T-cell (primary cell): ENCODE measurements at regions not wholly inside any gene's neighbourhood (a gene's known extent, or its start where the extent isn't known, plus 50 kb on each side); places are given as distances from the start of the nearest gene placed in this dataset.
A peak's percentile ranks its signal among the peaks of the same experiment; 100 is the strongest.

Source experiments
- ATAC-seq, 4 experiments: fragments of 200-7000 bp in 3 of 4; fragments of 150-1000 bp in 1 of 4; cut with Tn5 transposase; replicated peaks in 1 of 4; 1 replicate in 3 of 4; 2 replicates in 1 of 4; pipeline ENCODE4 v1.10.0; 2021; ENCODE audit warnings: moderate library complexity in 3 of 4, mild to moderate bottlenecking in 2 of 4, moderate number of reproducible peaks in 1 of 4
- CTCF ChIA-PET, 2 donors: fragments of 300-600 bp; sonication (Branson Sonifier 250); formaldehyde crosslinking; loops; one replicate each; lab custom pipeline; 2022; ENCODE audit warnings: antibody characterized with exemption in 2 of 2; lab: Charles Lee
- POLR2A ChIA-PET, 2 donors: fragments of 300-600 bp; sonication (Branson Sonifier 250); formaldehyde crosslinking; loops; one replicate each; lab custom pipeline; 2022; ENCODE audit warnings: antibody characterized with exemption in 2 of 2; lab: Charles Lee
- DNase-seq, 35 experiments: peaks; one replicate each; pipeline versions ENCODE4 v3.0.0 to v3.0.0-alpha.2; 2013 to 2023
- H3K27ac ChIP-seq: one replicate; pipeline ENCODE4 v1.5.1; 2013; ENCODE audit warnings: low read length
- H3K27me3 ChIP-seq, 2 experiments: replicated peaks in 1 of 2; 1 replicate in 1 of 2; 2 replicates in 1 of 2; pipeline versions ENCODE4 v1.6.1 to v1.7.0; 2013; ENCODE audit warnings: low read length in 1 of 2, mixed read lengths in 1 of 2; ENCODE audit not compliant: control insufficient read depth in 2 of 2, insufficient read depth in 2 of 2; ENCODE audit errors: extremely low read depth in 1 of 2
- H3K36me3 ChIP-seq, 2 donors: 1 replicate in 1 of 2; 2 replicates in 1 of 2; pipeline versions ENCODE4 v1.6.1 to v1.7.0; 2013; ENCODE audit warnings: low read length in 1 of 2; ENCODE audit not compliant: control insufficient read depth in 2 of 2, insufficient read depth in 1 of 2; ENCODE audit errors: extremely low read depth in 1 of 2
- H3K4me1 ChIP-seq, 2 experiments: 1 replicate in 1 of 2; 2 replicates in 1 of 2; pipeline versions ENCODE4 v1.6.1 to v1.7.0; 2013; ENCODE audit warnings: low read length in 2 of 2, mixed read lengths in 1 of 2; ENCODE audit not compliant: insufficient read depth in 2 of 2, control insufficient read depth in 1 of 2; ENCODE audit errors: extremely low read depth in 1 of 2
- H3K4me3 ChIP-seq, 2 donors: 1 replicate in 1 of 2; 2 replicates in 1 of 2; pipeline versions ENCODE4 v1.5.1 to v1.7.0; 2013; ENCODE audit warnings: mild to moderate bottlenecking in 2 of 2, low read length in 1 of 2, moderate library complexity in 1 of 2; ENCODE audit not compliant: control insufficient read depth in 1 of 2; ENCODE audit errors: extremely low read depth in 1 of 2
- H3K9me3 ChIP-seq: 2 replicates; pipeline ENCODE4 v1.7.0; 2013
- H3K27ac Mint-ChIP-seq, 2 donors: one replicate each; pipeline ENCODE4 v1.8.0; 2020 to 2021; ENCODE audit warnings: mild to moderate bottlenecking in 2 of 2, mixed read lengths in 2 of 2
- H3K27me3 Mint-ChIP-seq, 2 donors: one replicate each; pipeline ENCODE4 v1.8.0; 2021 to 2022; ENCODE audit warnings: mixed read lengths in 2 of 2
- H3K36me3 Mint-ChIP-seq: one replicate; pipeline ENCODE4 v1.8.0; 2021; ENCODE audit warnings: mixed read lengths
- H3K4me1 Mint-ChIP-seq, 3 donors: one replicate each; pipeline ENCODE4 v1.8.0; 2020 to 2022; ENCODE audit warnings: mixed read lengths in 3 of 3, mild to moderate bottlenecking in 1 of 3
- H3K4me3 Mint-ChIP-seq, 3 donors: one replicate each; pipeline ENCODE4 v1.8.0; 2020 to 2022; ENCODE audit warnings: mild to moderate bottlenecking in 3 of 3, mixed read lengths in 3 of 3, moderate library complexity in 3 of 3
- H3K9me3 Mint-ChIP-seq, 3 donors: one replicate each; pipeline ENCODE4 v1.8.0; 2020 to 2022; ENCODE audit warnings: mixed read lengths in 3 of 3
- WGBS: methylation state at CpG from one replicate; pipeline ENCODE4 v1.1.5; 2013; ENCODE audit warnings: missing lambda C conversion rate; ENCODE audit not compliant: insufficient coverage; 5-methylcytosine and 5-hydroxymethylcytosine counted together

DNA sequence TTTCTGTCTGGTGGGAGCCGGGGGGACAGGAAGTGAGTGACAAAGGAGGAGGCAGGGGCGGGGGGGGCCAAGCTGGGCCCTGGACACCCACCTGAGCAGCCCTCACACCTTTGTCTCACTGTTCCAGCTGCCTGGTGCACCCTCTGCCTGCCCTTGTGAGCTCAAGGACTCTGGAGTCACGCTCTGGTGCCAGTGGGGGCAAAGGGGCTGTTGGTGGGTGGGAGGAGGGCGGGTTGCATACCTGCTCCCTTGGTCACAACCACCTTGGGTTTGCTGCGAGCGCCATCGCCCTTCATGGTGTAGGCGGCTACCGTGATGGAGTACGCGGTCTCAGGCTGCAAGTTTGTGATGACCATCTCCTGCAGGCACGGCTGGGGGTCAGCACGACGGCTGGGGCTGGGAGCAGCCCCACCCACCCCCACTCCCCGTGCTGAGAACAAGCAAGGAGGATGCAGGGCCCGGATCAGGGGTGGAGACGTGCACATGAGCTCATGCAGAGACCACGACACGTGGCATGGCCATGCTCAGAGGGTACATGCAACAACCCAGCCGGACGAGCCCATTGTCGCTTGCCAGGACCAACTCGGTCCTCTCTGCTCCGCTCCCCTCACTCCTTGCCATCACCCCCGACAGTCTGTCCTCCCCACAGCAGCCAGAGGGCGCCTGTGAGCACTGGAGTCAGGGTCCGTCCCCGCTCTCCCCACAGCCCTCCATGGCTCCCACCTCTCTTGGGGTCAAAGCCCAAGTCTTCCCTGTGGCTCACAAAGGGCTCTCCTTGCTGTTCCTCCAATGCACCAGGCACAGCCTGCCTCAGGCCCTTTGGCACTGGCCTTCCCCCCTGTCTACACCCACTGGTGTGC lies 114.9 kb downstream of the PTPRS start:
- no peak overlapping the region for H3K4me3 Mint-ChIP-seq
- CTCF ChIA-PET: interaction anchor here in 1 of 2 donors (0.6 kb wide), 2 partner anchors 27 to 314 kb away, joined by 4 to 6 read pairs; no protein-coding TSS in a partner anchor

DNA sequence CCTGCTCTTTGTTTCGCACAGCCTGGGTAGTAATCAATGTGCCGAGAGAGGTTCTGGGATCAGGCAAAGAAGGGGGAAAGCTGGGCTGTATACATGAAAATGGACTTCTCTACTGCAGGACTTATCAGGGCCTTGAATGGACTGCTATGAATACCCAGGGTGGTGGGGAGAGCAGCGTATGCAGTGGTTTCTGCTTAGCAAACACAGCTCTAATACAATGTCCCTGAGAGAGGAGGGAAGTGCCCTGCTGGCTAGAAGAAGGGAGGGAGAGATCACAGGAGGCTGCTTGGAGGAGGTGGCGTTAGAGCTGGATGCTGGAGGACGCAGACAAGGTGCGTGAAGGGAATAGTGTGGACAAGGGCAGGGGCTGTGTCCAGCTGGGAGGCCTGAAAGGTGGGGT lies 116.1 kb downstream of the PTPRS start:
- H3K9me3 ChIP-seq: no peaks in the 10 kb centered on the region
- ATAC-seq (no peak), DNase-seq (no peak)
- ChIA-PET CTCF (no interaction called here), POLR2A (no interaction called here)
- 89% methylated on average over 5 of the region's 6 CpGs for WGBS
- H3K36me3 ChIP-seq: no peaks in the 10 kb centered on the region
- H3K4me1 ChIP-seq: no peaks in the 10 kb centered on the region
- H3K9me3 Mint-ChIP-seq: no peaks in the 10 kb centered on the region
- no peak overlapping the region for H3K27ac Mint-ChIP-seq
- no peak overlapping the region for H3K4me3 Mint-ChIP-seq
- peaks cover 12 to 28% of the 10 kb centered on the region in 2 donors for H3K27me3 Mint-ChIP-seq
- H3K4me3 ChIP-seq: no peak overlapping the region
- H3K27me3 ChIP-seq: peaks cover 0 to 24% of the 10 kb centered on the region in 2 experiments
- no peaks in the 10 kb centered on the region for H3K36me3 Mint-ChIP-seq
- no peak overlapping the region for H3K27ac ChIP-seq
- peaks cover 3 to 8% (median 6%) of the 10 kb centered on the region in 3 donors for H3K4me1 Mint-ChIP-seq

More for the DNA sequence above, 114.9 kb downstream of the PTPRS start:
- H3K9me3 ChIP-seq: no peaks in the 10 kb centered on the region
- Mint-ChIP-seq H3K27ac (no peak overlapping the region), H3K9me3 (no peaks in the 10 kb centered on the region), H3K36me3 (no peaks in the 10 kb centered on the region), H3K27me3 (peaks cover 12 to 31% of the 10 kb centered on the region in 2 donors), H3K4me1 (peaks cover 3 to 12% (median 6%) of the 10 kb centered on the region in 3 donors)
- H3K27me3 ChIP-seq: peaks cover 0 to 23% of the 10 kb centered on the region in 2 experiments
- ATAC-seq (no peak), DNase-seq (peak in 2 of 35 experiments; percentile 4 to 13)
- no peak overlapping the region for H3K4me3 ChIP-seq
- POLR2A ChIA-PET: no interaction called here
- H3K36me3 ChIP-seq: no peaks in the 10 kb centered on the region
- no peak overlapping the region for H3K27ac ChIP-seq
- 78% methylated on average over 15 of the region's 28 CpGs for WGBS
- H3K4me1 ChIP-seq: no peaks in the 10 kb centered on the region

DNA sequence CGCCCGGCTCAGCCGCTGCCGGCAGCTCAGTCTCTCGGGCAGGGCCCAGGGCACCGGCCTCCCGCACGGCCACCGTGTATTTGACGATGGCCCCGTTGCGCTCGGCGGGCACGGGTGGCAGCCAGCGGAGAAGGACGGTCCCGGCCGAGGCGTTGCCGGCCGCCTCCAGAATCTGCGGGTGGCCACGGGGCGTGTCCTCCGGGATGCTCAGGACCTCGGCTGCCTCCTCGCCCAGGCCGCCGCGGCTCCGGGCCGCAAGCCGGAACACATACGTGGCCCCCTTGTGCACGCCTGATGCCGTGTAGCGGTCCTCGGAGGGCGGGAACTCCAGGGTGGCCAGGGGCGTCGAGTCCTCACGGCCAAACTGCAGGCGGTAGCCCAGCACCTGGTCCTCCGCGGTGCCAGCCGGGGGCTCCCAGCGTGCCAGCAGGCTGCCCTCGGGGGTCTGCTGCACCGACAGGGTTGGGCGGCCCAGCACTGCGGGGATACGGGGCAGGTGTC lies 117.7 kb downstream of the PTPRS start:
- Histone ChIP-seq H3K4me3 (no peak overlapping the region), H3K27ac (no peak overlapping the region), H3K9me3 (no peaks in the 10 kb centered on the region), H3K4me1 (no peaks in the 10 kb centered on the region), H3K27me3 (peaks cover 0 to 18% of the 10 kb centered on the region in 2 experiments), H3K36me3 (no peaks in the 10 kb centered on the region)
- H3K9me3 Mint-ChIP-seq: no peaks in the 10 kb centered on the region
- no peaks in the 10 kb centered on the region for H3K36me3 Mint-ChIP-seq
- H3K4me3 Mint-ChIP-seq: no peak overlapping the region
- WGBS: 96% methylated on average over 49 of the region's 53 CpGs
- ChIA-PET POLR2A (no interaction called here), CTCF (no interaction called here)
- H3K27ac Mint-ChIP-seq: no peak overlapping the region
- H3K4me1 Mint-ChIP-seq: no peaks in the 10 kb centered on the region
- ATAC-seq (no peak), DNase-seq (no peak)
- H3K27me3 Mint-ChIP-seq: peaks cover 4 to 17% of the 10 kb centered on the region in 2 donors

DNA sequence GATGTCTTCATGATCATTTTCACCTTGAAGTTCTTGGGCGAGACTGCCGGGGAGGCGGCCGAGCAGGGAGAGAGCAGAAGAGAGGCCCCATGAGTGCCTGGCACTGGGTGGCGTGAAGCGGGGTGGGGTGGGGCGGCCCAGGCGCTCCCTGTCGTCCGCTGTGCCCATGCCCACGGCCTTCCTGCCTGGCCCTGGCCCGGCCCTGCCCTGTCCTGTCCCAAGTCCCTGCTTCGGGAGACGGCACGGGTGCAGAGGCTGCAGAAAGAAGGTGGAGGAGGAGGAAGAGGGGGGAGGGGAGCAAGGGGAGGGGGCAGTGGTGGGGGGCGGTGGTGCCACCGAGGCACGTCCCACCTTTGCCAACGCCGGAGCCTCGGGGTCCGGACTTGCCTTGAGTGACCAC lies 118.4 kb downstream of the PTPRS start:
- Mint-ChIP-seq H3K27me3 (peaks cover 4 to 12% of the 10 kb centered on the region in 2 donors), H3K4me3 (no peak overlapping the region), H3K9me3 (no peaks in the 10 kb centered on the region), H3K27ac (no peak overlapping the region), H3K36me3 (no peaks in the 10 kb centered on the region), H3K4me1 (no peaks in the 10 kb centered on the region)
- Histone ChIP-seq H3K27me3 (peaks cover 0 to 18% of the 10 kb centered on the region in 2 experiments), H3K4me3 (no peak overlapping the region), H3K36me3 (no peaks in the 10 kb centered on the region), H3K9me3 (no peaks in the 10 kb centered on the region), H3K4me1 (no peaks in the 10 kb centered on the region), H3K27ac (no peak overlapping the region)
- 88% methylated on average over 7 of the region's 22 CpGs for WGBS
- CTCF ChIA-PET: no interaction called here
- DNase-seq: no peak
- POLR2A ChIA-PET: no interaction called here
- ATAC-seq: no peak

DNA sequence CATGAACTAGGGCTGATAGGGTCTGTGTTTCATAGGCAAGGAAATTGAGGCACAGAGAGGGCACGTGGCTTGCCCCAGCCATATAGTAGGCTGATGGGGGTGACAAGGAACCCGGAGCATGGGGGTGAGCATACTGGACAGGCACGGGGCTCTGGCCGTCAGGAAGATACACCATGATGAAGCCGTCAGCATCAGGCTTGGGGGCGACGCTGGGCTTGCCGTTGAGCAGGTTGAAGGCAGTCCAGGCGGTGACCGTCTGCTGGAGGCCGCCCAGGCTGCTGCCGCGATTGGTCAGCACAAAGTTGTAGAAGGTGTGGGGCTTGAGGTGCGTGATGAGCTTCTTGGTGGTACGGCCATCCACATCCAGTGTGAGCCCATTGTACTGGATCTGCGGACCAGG lies 119.7 kb downstream of the PTPRS start:
- POLR2A ChIA-PET: interaction anchor here (0.5 to 0.6 kb wide), 2 partner anchors 35 to 57 kb away, joined by 6 to 15 read pairs; no protein-coding TSS in a partner anchor
- Histone ChIP-seq H3K9me3 (no peaks in the 10 kb centered on the region), H3K27ac (no peak overlapping the region), H3K27me3 (peaks cover 0 to 20% of the 10 kb centered on the region in 2 experiments), H3K4me1 (peaks cover 0 to 8% of the 10 kb centered on the region in 2 experiments), H3K36me3 (no peaks in the 10 kb centered on the region), H3K4me3 (no peak overlapping the region)
- Mint-ChIP-seq H3K9me3 (no peaks in the 10 kb centered on the region), H3K4me1 (peaks cover 0 to 3% (median 0%) of the 10 kb centered on the region in 3 donors), H3K4me3 (no peak overlapping the region), H3K27ac (no peak overlapping the region), H3K27me3 (peaks cover 4 to 6% of the 10 kb centered on the region in 2 donors), H3K36me3 (no peaks in the 10 kb centered on the region)
- ATAC-seq (no peak), DNase-seq (no peak)
- WGBS: 92% methylated on average over 14 of the region's 16 CpGs
- CTCF ChIA-PET: no interaction called here

DNA sequence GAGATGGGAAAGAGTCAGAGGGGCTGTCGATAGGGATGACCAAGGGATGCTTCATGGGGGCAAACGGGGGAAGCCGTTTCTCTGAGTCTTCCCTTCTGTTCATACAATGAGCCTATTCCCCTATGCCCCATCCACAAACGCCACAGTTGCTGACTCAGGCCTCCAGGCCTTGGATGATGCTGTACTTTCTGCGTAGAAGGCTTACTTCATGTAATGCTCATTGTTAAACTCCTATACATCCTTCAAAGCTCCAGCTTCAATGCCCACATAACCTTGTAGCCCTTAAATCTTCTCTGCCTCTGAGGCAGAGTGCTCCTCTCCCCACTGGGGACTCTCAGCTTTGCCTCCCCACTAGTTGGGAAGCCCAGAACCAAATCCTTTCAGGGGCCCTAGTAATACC lies 120.3 kb downstream of the PTPRS start:
- H3K27me3 Mint-ChIP-seq: peaks cover 4 to 6% of the 10 kb centered on the region in 2 donors

More for the DNA sequence above, 120.3 kb downstream of the PTPRS start:
- Mint-ChIP-seq H3K4me3 (no peak overlapping the region), H3K27ac (no peak overlapping the region), H3K36me3 (no peaks in the 10 kb centered on the region), H3K9me3 (no peaks in the 10 kb centered on the region), H3K4me1 (peaks cover 0 to 3% (median 0%) of the 10 kb centered on the region in 3 donors)
- 93% methylated on average over 4 of the region's 5 CpGs for WGBS
- POLR2A ChIA-PET: interaction anchor here (0.5 to 0.6 kb wide), 2 partner anchors 35 to 57 kb away, joined by 6 to 15 read pairs; no protein-coding TSS in a partner anchor
- Histone ChIP-seq H3K9me3 (no peaks in the 10 kb centered on the region), H3K4me1 (peaks cover 0 to 8% of the 10 kb centered on the region in 2 experiments), H3K4me3 (no peak overlapping the region), H3K27me3 (peaks cover 0 to 18% of the 10 kb centered on the region in 2 experiments), H3K36me3 (no peaks in the 10 kb centered on the region), H3K27ac (no peak overlapping the region)
- ATAC-seq: no peak
- no peak for DNase-seq
- CTCF ChIA-PET: no interaction called here
